ENCODE measurements at regions not wholly inside any gene's neighbourhood (a gene's known extent, or its start where the extent isn't known, plus 50 kb on each side); places are given as distances from the start of the nearest gene placed in this dataset.
A peak's percentile ranks its signal among the peaks of the same experiment; 100 is the strongest.

GRCh38 chr20:40442181-40442963 lies 246.7 kb downstream of the MAFB start:
- TF ChIP-seq ZNF274 (IDR thresholded peaks at IDR 0.05; ENCODE audit: low read length) (no peak), ZNF274 (tag by site-specific recombination; IDR thresholded peaks at IDR 0.05; ENCODE audit: borderline replicate concordance) (no peak), ZNF335 (tag by site-specific recombination; conservative IDR thresholded peaks at IDR 0.05) (0 out of 2 replicates have a peak, but pooled peaks have one; percentile 19), RBAK (tag by site-specific recombination; IDR thresholded peaks at IDR 0.05) (no peak), ELK4 (IDR thresholded peaks at IDR 0.05; ENCODE audit: borderline replicate concordance, low read depth, low read length) (no peak), ZNF596 (tag by site-specific recombination; IDR thresholded peaks at IDR 0.05) (no peak)
- H3K36me3 ChIP-seq (ENCODE audit: control insufficient read depth in 2 of 2, insufficient read depth in 1 of 2, low read length in 2 of 2): no peaks in the 10 kb centered on the region
- H3K4me1 ChIP-seq (ENCODE audit: control insufficient read depth, insufficient read depth, low read length): no peaks in the 10 kb centered on the region
- POLR2A ChIA-PET: no interaction called here
- CTCF ChIA-PET: interaction anchor here (0.6 kb wide), 1 partner anchor 20 kb away, joined by 3 read pairs; no protein-coding TSS in a partner anchor
- H3K4me3 ChIP-seq (ENCODE audit: low read depth, low read length): no peak overlapping the region
- H3K9me3 ChIP-seq (ENCODE audit: control insufficient read depth, insufficient read depth, low read depth, low read length): no peaks in the 10 kb centered on the region
- no peak overlapping the region for H3K27ac ChIP-seq (ENCODE audit: extremely low read depth, low read depth, low read length)

- Histone ChIP-seq H3K9me3 (ENCODE audit: control insufficient read depth, insufficient read depth, low read depth, low read length) (no peaks in the 10 kb centered on the region), H3K4me3 (ENCODE audit: low read depth, low read length) (no peak overlapping the region), H3K27ac (ENCODE audit: extremely low read depth, low read depth, low read length) (no peak overlapping the region), H3K4me1 (ENCODE audit: control insufficient read depth, insufficient read depth, low read length) (no peaks in the 10 kb centered on the region), H3K36me3 (ENCODE audit: control insufficient read depth in 2 of 2, insufficient read depth in 1 of 2, low read length in 2 of 2) (no peaks in the 10 kb centered on the region)
- no peak for TF ChIP-seq ZNF132 (tag by site-specific recombination; IDR thresholded peaks at IDR 0.05; ENCODE audit: borderline replicate concordance)
- no peak for TF ChIP-seq ZNF350 (tag by site-specific recombination; IDR thresholded peaks at IDR 0.05)
- TF ChIP-seq INSM2 (tag by site-specific recombination; IDR thresholded peaks at IDR 0.05): no peak
- no peak for TF ChIP-seq PRDM6 (tag by site-specific recombination; IDR thresholded peaks at IDR 0.05)
- TF ChIP-seq ZNF513 (tag by site-specific recombination; IDR thresholded peaks at IDR 0.05): no peak
- no peak for TF ChIP-seq ZNF664 (tag by site-specific recombination; IDR thresholded peaks at IDR 0.05)
- no peak for TF ChIP-seq ZNF707 (tag by site-specific recombination; IDR thresholded peaks at IDR 0.05)
- TF ChIP-seq ZNF266 (tag by site-specific recombination; IDR thresholded peaks at IDR 0.05; ENCODE audit: low read depth): no peak
- TF ChIP-seq ZNF335 (tag by site-specific recombination; conservative IDR thresholded peaks at IDR 0.05): no peak
- no peak for TF ChIP-seq OSR2 (tag by site-specific recombination; IDR thresholded peaks at IDR 0.05)
- no peak for TF ChIP-seq ZNF792 (tag by site-specific recombination; IDR thresholded peaks at IDR 0.05)
- ChIA-PET POLR2A (no interaction called here), CTCF (interaction anchor here (0.6 kb wide), 1 partner anchor 21 kb away, joined by 3 read pairs; no protein-coding TSS in a partner anchor)
Measured at GRCh38 chr20:40441771-40442170, 247.3 kb downstream of the MAFB start.

Data from HEK293 (cell line).